OCI-LY3 (cell line): ENCODE measurements at regions not wholly inside any gene's neighbourhood (a gene's known extent, or its start where the extent isn't known, plus 50 kb on each side); places are given as distances from the start of the nearest gene placed in this dataset.

Source experiments
- H2AFZ ChIP-seq: fragments of 200-600, 300-600 bp; shearing (Covaris generic); 2 replicates; pipeline ENCODE4 v1.6.0; 2014; ENCODE audit warnings: antibody characterized with exemption, low read depth, low read length
- H3K27ac ChIP-seq: fragments of 200-600, 300-600 bp; sonication (generic); 2 replicates; pipeline ENCODE4 v1.5.1; 2014; ENCODE audit warnings: mild to moderate bottlenecking, low read length, moderate library complexity, mixed read lengths
- H3K27me3 ChIP-seq: fragments of 200-600, 300-600 bp; sonication (generic); 2 replicates; pipeline ENCODE4 v1.6.1; 2014; ENCODE audit warnings: low read depth, low read length, mixed read lengths
- H3K36me3 ChIP-seq: fragments of 200-600, 300-600 bp; sonication (generic); replicated peaks from 2 replicates; pipeline ENCODE3; 2014; ENCODE audit warnings: low read depth, low read length, mixed read lengths
- H3K4me1 ChIP-seq: fragments of 300-600, 200-600 bp; sonication (generic); 2 replicates; pipeline ENCODE4 v1.6.1; 2014; ENCODE audit warnings: low read length, mixed read lengths
- H3K4me2 ChIP-seq: fragments of 200-600, 300-600 bp; sonication (generic); 2 replicates; pipeline ENCODE4 v1.6.1; 2014; ENCODE audit warnings: low read length, mixed read lengths
- H3K4me3 ChIP-seq: fragments of 300-600, 200-600 bp; sonication (generic); 2 replicates; pipeline ENCODE4 v1.5.1; 2014; ENCODE audit warnings: antibody characterized with exemption, mild to moderate bottlenecking, low read length, moderate library complexity
- H3K79me2 ChIP-seq: fragments of 300-600, 200-600 bp; shearing (Covaris generic); 2 replicates; pipeline ENCODE4 v1.6.1; 2014; ENCODE audit warnings: mild to moderate bottlenecking, low read length, mixed read lengths
- H3K9ac ChIP-seq: fragments of 300-600, 200-600 bp; shearing (Covaris generic); 2 replicates; pipeline ENCODE4 v1.6.0; 2014; ENCODE audit warnings: mild to moderate bottlenecking, low read length, moderate library complexity
- H3K9me3 ChIP-seq: fragments of 200-600, 300-600 bp; shearing (Covaris generic); 2 replicates; pipeline ENCODE4 v1.6.1; 2014; ENCODE audit warnings: low read length, mixed read lengths; ENCODE audit not compliant: insufficient read depth
- H4K20me1 ChIP-seq: fragments of 200-600, 300-600 bp; sonication (generic); 2 replicates; pipeline ENCODE4 v1.6.1; 2016; ENCODE audit warnings: low read length, mixed read lengths; ENCODE audit not compliant: insufficient read depth
- EZH2phosphoT487 ChIP-seq: fragments of 200-600 bp; shearing (Covaris generic); IDR thresholded peaks from 2 replicates; pipeline ENCODE4 v1.6.1; 2018; ENCODE audit warnings: antibody characterized with exemption, mixed run types, low read depth
- TF ChIP-seq, protein P1 (sequence below): fragments of 200-600, 300-600 bp; sonication (generic); IDR thresholded peaks from 2 replicates; pipeline ENCODE4 v1.5.1; 2014; ENCODE audit warnings: antibody characterized with exemption, low read length, low read depth

DNA sequence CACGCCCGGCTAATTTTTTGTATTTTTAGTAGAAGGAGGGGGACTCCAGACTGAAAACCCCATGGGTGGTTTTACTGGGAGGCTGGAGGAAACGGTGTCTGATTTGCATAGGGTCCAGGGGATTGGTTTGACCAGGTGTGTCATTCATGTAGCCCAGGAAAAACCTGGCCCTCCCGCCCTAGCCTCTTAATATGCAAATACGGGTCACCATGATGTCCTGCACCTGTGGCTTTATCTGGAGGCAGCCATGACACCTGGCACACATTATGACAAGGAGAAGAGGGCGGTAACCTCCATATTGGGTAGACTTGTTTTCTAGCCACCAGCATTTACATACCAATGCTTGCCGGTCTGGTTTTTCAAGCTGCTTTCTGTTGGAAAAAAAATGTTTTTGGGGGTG is 68.0 kb downstream of the TRIL start:
- Histone ChIP-seq H3K4me2 (no peak overlapping the region), H3K9me3 (no peaks in the 10 kb centered on the region), H3K4me1 (no peaks in the 10 kb centered on the region), H2AFZ (no peak overlapping the region), H3K36me3 (no peaks in the 10 kb centered on the region), H3K4me3 (no peak overlapping the region), H3K9ac (no peak overlapping the region), H3K27me3 (peaks cover 19% of the 10 kb centered on the region), H4K20me1 (no peaks in the 10 kb centered on the region), H3K27ac (no peak overlapping the region), H3K79me2 (no peaks in the 10 kb centered on the region)
- TF ChIP-seq, protein P1, sequence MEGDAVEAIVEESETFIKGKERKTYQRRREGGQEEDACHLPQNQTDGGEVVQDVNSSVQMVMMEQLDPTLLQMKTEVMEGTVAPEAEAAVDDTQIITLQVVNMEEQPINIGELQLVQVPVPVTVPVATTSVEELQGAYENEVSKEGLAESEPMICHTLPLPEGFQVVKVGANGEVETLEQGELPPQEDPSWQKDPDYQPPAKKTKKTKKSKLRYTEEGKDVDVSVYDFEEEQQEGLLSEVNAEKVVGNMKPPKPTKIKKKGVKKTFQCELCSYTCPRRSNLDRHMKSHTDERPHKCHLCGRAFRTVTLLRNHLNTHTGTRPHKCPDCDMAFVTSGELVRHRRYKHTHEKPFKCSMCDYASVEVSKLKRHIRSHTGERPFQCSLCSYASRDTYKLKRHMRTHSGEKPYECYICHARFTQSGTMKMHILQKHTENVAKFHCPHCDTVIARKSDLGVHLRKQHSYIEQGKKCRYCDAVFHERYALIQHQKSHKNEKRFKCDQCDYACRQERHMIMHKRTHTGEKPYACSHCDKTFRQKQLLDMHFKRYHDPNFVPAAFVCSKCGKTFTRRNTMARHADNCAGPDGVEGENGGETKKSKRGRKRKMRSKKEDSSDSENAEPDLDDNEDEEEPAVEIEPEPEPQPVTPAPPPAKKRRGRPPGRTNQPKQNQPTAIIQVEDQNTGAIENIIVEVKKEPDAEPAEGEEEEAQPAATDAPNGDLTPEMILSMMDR = no peak
- no peak for TF ChIP-seq EZH2phosphoT487

GRCh38 chr7:28889290-28889689 is 68.8 kb downstream of the TRIL start:
- H3K36me3 ChIP-seq = no peaks in the 10 kb centered on the region
- no peaks in the 10 kb centered on the region for H3K9me3 ChIP-seq
- no peak overlapping the region for H2AFZ ChIP-seq
- H3K4me3 ChIP-seq = no peak overlapping the region
- no peaks in the 10 kb centered on the region for H4K20me1 ChIP-seq
- no peaks in the 10 kb centered on the region for H3K4me1 ChIP-seq
- H3K9ac ChIP-seq = no peak overlapping the region
- no peak overlapping the region for H3K4me2 ChIP-seq
- no peaks in the 10 kb centered on the region for H3K79me2 ChIP-seq
- H3K27me3 ChIP-seq = peaks cover 27% of the 10 kb centered on the region
- TF ChIP-seq EZH2phosphoT487 = no peak
- TF ChIP-seq, protein P1 = no peak
- H3K27ac ChIP-seq = no peak overlapping the region

DNA sequence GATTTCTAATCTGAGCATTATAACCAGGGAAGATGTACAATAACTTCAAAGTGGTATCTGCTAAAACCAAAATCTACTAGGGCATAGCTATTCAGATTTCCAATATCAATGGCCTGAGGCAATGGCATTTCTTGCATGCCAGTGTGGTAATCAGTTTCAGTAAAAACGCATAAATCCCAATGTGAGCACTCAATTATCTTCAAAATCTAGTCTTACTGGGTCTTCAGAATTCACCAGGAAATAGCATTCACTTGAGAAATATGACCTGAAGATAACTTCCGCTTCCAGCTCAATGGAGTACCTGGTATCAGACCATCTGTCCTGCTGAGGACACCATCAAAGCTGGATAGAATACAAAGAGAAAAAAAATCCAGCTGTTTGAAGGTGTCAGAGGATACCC is 72.4 kb downstream of the TRIL start:
- TF ChIP-seq, protein P1 = no peak
- no peak for TF ChIP-seq EZH2phosphoT487
- H2AFZ ChIP-seq = no peak overlapping the region

DNA sequence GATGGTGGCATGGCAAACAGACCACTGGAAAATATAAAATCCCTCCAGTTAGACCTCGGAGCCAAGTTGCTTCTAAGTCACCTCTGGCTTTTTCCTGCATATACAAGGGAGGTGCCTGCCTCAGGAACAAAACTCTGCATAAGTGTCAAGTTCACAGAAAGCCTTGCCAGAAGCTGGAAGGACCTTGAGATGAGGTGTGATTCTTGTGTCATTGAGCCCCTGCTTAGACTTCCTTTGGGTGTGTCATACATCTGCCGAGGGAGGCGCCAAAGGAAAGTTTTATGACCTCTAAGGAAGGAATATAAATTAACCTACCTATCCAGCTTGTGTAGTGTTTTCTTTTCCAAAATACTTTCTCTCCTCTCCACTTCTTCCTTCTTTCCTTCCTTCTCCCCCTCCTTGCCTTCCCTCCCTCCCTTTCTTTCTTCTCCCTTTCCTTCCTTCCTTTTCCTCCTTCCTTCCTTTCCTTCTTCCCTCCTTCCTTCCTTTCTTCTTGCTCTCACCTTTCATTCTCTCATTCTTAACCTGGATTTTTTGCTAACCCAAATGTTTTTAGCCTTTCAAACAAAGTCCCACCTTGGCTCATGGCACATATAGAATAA is 75.2 kb downstream of the TRIL start:
- Histone ChIP-seq H3K9me3 (no peaks in the 10 kb centered on the region), H4K20me1 (no peaks in the 10 kb centered on the region), H3K4me2 (no peak overlapping the region)

More for the DNA sequence above, 72.4 kb downstream of the TRIL start:
- H3K4me3 ChIP-seq = no peak overlapping the region
- no peak overlapping the region for H3K27ac ChIP-seq
- peaks cover 37% of the 10 kb centered on the region for H3K27me3 ChIP-seq
- H3K4me1 ChIP-seq = no peaks in the 10 kb centered on the region
- H3K4me2 ChIP-seq = no peak overlapping the region
- no peaks in the 10 kb centered on the region for H3K36me3 ChIP-seq
- H4K20me1 ChIP-seq = no peaks in the 10 kb centered on the region
- H3K9ac ChIP-seq = no peak overlapping the region
- H3K79me2 ChIP-seq = no peaks in the 10 kb centered on the region
- no peaks in the 10 kb centered on the region for H3K9me3 ChIP-seq

More for the DNA sequence above, 75.2 kb downstream of the TRIL start:
- Histone ChIP-seq H3K27ac (no peak overlapping the region), H3K36me3 (no peaks in the 10 kb centered on the region), H3K4me3 (no peak overlapping the region), H3K9ac (no peak overlapping the region), H3K27me3 (peaks cover 38% of the 10 kb centered on the region), H3K4me1 (peaks cover 9% of the 10 kb centered on the region), H3K79me2 (no peaks in the 10 kb centered on the region), H2AFZ (no peak overlapping the region)
- TF ChIP-seq, protein P1 = no peak
- no peak for TF ChIP-seq EZH2phosphoT487
